ENCODE measurements at regions not wholly inside any gene's neighbourhood (a gene's known extent, or its start where the extent isn't known, plus 50 kb on each side); places are given as distances from the start of the nearest gene placed in this dataset.

DNA sequence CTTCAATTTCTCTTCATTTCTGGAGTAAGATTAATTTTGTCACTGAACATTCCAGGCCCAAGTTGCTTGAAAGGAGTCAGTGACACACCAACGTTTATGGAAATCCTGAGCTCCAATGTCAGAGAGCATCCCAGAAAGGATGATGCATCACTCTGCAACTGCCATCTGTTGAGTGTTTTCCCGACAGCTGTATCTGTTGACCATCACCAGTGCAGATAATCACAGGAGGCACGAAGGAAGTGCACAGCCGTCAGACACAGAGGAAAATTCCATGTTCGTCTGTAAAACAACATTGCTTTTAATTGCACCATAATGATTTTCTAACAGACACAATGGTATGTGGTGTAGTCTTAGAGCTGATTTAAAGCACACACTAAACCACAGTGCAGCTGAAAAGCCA is 376.7 kb upstream of the ADGRL2 start:
- H3K9ac ChIP-seq (ENCODE audit: low read depth in 1 of 2, low read length in 2 of 2), result no peak overlapping the region
- peak; percentile 28 for TF ChIP-seq NR2F2 (IDR thresholded peaks at IDR 0.05)
- TF ChIP-seq, protein P1, sequence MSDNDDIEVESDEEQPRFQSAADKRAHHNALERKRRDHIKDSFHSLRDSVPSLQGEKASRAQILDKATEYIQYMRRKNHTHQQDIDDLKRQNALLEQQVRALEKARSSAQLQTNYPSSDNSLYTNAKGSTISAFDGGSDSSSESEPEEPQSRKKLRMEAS (IDR thresholded peaks at IDR 0.05), result no peak
- H3K27ac ChIP-seq (ENCODE audit: low read depth in 1 of 2, low read length in 2 of 2), result no peak overlapping the region

DNA sequence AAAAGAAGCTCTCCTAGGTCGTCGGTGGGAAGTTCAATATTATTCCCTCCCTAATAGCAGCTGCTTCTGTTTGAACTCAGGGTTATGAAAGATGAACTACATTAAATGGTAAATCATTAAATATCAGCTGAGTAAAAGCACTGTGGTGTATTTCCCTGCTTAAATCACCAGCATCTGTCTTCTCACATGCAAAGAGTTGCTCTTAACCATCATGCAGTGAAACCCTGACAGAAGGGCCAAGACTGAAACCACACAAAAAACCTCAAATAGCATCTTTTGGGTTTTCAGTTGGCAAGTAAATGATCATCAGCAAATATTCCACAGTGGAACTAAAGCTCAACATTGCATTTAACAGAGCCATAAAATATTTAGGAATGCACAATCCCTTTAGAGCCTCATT is 380.0 kb upstream of the ADGRL2 start:
- Histone ChIP-seq H3K9ac (ENCODE audit: low read depth in 1 of 2, low read length in 2 of 2) (no peak overlapping the region), H3K27ac (ENCODE audit: low read depth in 1 of 2, low read length in 2 of 2) (no peak overlapping the region), H3K27me3 (ENCODE audit: control insufficient read depth in 4 of 4, insufficient read depth in 4 of 4, low read length in 3 of 4) (no peaks in the 10 kb centered on the region), H3K4me3 (ENCODE audit: low read depth in 1 of 3, low read length in 3 of 3) (no peak overlapping the region), H3K9me3 (ENCODE audit: control insufficient read depth in 4 of 4, low read length in 3 of 4) (no peaks in the 10 kb centered on the region), H3K4me1 (ENCODE audit: control insufficient read depth in 4 of 4, insufficient read depth in 4 of 4, low read length in 3 of 4) (no peaks in the 10 kb centered on the region), H3K36me3 (ENCODE audit: control insufficient read depth in 4 of 4, insufficient read depth in 3 of 4, low read depth in 1 of 4, low read length in 3 of 4) (no peaks in the 10 kb centered on the region)
- DNase-seq (ENCODE audit: low spot score), result no peak
- WGBS, result 53% methylated on average over 2 of the region's 2 CpGs
- TF ChIP-seq RXRA (IDR thresholded peaks at IDR 0.05), result no peak
- no peak for TF ChIP-seq EGR1 (IDR thresholded peaks at IDR 0.05; ENCODE audit: low read depth in 2 of 2)
- no peak for TF ChIP-seq TAF1 (conservative IDR thresholded peaks at IDR 0.05)
- no peak for TF ChIP-seq JUND (IDR thresholded peaks at IDR 0.05)
- no peak for TF ChIP-seq FOXA2 (IDR thresholded peaks at IDR 0.05)
- TF ChIP-seq YY1 (IDR thresholded peaks at IDR 0.05), result no peak
- TF ChIP-seq ATF3 (IDR thresholded peaks at IDR 0.05), result no peak
- TF ChIP-seq, protein P1 (IDR thresholded peaks at IDR 0.05), result no peak
- no peak for TF ChIP-seq RAD21 (IDR thresholded peaks at IDR 0.05)
- TF ChIP-seq GABPA (IDR thresholded peaks at IDR 0.05 in 1 of 2, conservative IDR thresholded peaks at IDR 0.05 in 1 of 2), result no peak
- no peak for TF ChIP-seq SP1 (IDR thresholded peaks at IDR 0.05)
- TF ChIP-seq NR2F2 (IDR thresholded peaks at IDR 0.05), result no peak
- no peak for TF ChIP-seq REST (IDR thresholded peaks at IDR 0.05)

More for the DNA sequence above, 376.7 kb upstream of the ADGRL2 start:
- Histone ChIP-seq H3K4me3 (ENCODE audit: low read depth in 1 of 3, low read length in 3 of 3) (no peak overlapping the region), H3K9me3 (ENCODE audit: control insufficient read depth in 4 of 4, low read length in 3 of 4) (peaks cover 0 to 3% (median 0%) of the 10 kb centered on the region in 4 donors), H3K27me3 (ENCODE audit: control insufficient read depth in 4 of 4, insufficient read depth in 4 of 4, low read length in 3 of 4) (no peaks in the 10 kb centered on the region), H3K4me1 (ENCODE audit: control insufficient read depth in 4 of 4, insufficient read depth in 4 of 4, low read length in 3 of 4) (no peaks in the 10 kb centered on the region), H3K36me3 (ENCODE audit: control insufficient read depth in 4 of 4, insufficient read depth in 3 of 4, low read depth in 1 of 4, low read length in 3 of 4) (no peaks in the 10 kb centered on the region)
- no peak for DNase-seq (ENCODE audit: low spot score)
- WGBS, result 41% methylated on average over 5 of the region's 5 CpGs

GRCh38 chr1:81414488-81415015 is 386.2 kb upstream of the ADGRL2 start:
- no peaks in the 10 kb centered on the region for H3K36me3 ChIP-seq (ENCODE audit: control insufficient read depth in 4 of 4, insufficient read depth in 3 of 4, low read depth in 1 of 4, low read length in 3 of 4)
- H3K9ac ChIP-seq (ENCODE audit: low read depth in 1 of 2, low read length in 2 of 2), result no peak overlapping the region
- peak overlapping the region in 1 of 2 donors; percentile 34 for H3K27ac ChIP-seq (ENCODE audit: low read depth in 1 of 2, low read length in 2 of 2)
- H3K9me3 ChIP-seq (ENCODE audit: control insufficient read depth in 4 of 4, low read length in 3 of 4), result no peaks in the 10 kb centered on the region
- peak; percentile 66 for DNase-seq (ENCODE audit: low spot score)
- H3K4me1 ChIP-seq (ENCODE audit: control insufficient read depth in 4 of 4, insufficient read depth in 4 of 4, low read length in 3 of 4), result no peaks in the 10 kb centered on the region
- H3K27me3 ChIP-seq (ENCODE audit: control insufficient read depth in 4 of 4, insufficient read depth in 4 of 4, low read length in 3 of 4), result no peaks in the 10 kb centered on the region
- 18% methylated on average over 10 of the region's 10 CpGs for WGBS
- no peak overlapping the region for H3K4me3 ChIP-seq (ENCODE audit: low read depth in 1 of 3, low read length in 3 of 3)
- TF ChIP-seq HNF4A (conservative IDR thresholded peaks at IDR 0.05), result no peak
- no peak for TF ChIP-seq EGR1 (IDR thresholded peaks at IDR 0.05; ENCODE audit: low read depth in 2 of 2)
- peak; percentile 79 to 86 for TF ChIP-seq RAD21 (IDR thresholded peaks at IDR 0.05)
- TF ChIP-seq NR2F2 (IDR thresholded peaks at IDR 0.05), result peak; percentile 17
- TF ChIP-seq FOXA1 (IDR thresholded peaks at IDR 0.05), result no peak
- TF ChIP-seq SP1 (IDR thresholded peaks at IDR 0.05), result peak; percentile 23
- no peak for TF ChIP-seq FOXA2 (IDR thresholded peaks at IDR 0.05)
- TF ChIP-seq REST (IDR thresholded peaks at IDR 0.05), result peak; percentile 14
- TF ChIP-seq RXRA (IDR thresholded peaks at IDR 0.05), result peak in 1 of 2 donors; percentile 43
- TF ChIP-seq JUND (IDR thresholded peaks at IDR 0.05), result no peak
- peak; percentile 62 for TF ChIP-seq CTCF (IDR thresholded peaks at IDR 0.05; ENCODE audit: low read depth, low read length, missing input control)
- no peak for TF ChIP-seq YY1 (IDR thresholded peaks at IDR 0.05)
- no peak for TF ChIP-seq ATF3 (IDR thresholded peaks at IDR 0.05)
- no peak for TF ChIP-seq TAF1 (conservative IDR thresholded peaks at IDR 0.05)

Data from liver (tissue), 8 donors.